ENCODE measurements at regions not wholly inside any gene's neighbourhood (a gene's known extent, or its start where the extent isn't known, plus 50 kb on each side); places are given as distances from the start of the nearest gene placed in this dataset.

GRCh38 chr12:111224186-111225066, 144.5 kb downstream of the PHETA1 start:
- DNase-seq (ENCODE audit: low read depth in 2 of 2, low spot score in 1 of 2) = no peak

GRCh38 chr12:111222523-111222922, 146.4 kb downstream of the PHETA1 start:
- DNase-seq (ENCODE audit: low read depth in 2 of 2, low spot score in 1 of 2) = no peak

- DNase-seq (ENCODE audit: low read depth in 2 of 2, low spot score in 1 of 2) = no peak
Observed at GRCh38 chr12:111222027-111222414, 146.9 kb downstream of the PHETA1 start.

- DNase-seq (ENCODE audit: low read depth in 2 of 2, low spot score in 1 of 2) = no peak
Observed at GRCh38 chr12:111221062-111222026, 147.6 kb downstream of the PHETA1 start.

GRCh38 chr12:111220363-111220762, 148.5 kb downstream of the PHETA1 start:
- no peak for DNase-seq (ENCODE audit: low read depth in 2 of 2, low spot score in 1 of 2)

- DNase-seq (ENCODE audit: low read depth in 2 of 2, low spot score in 1 of 2) = no peak
Observed at GRCh38 chr12:111219440-111219839, 149.5 kb downstream of the PHETA1 start.

GRCh38 chr12:111218499-111218898, 150.4 kb downstream of the PHETA1 start:
- no peak for DNase-seq (ENCODE audit: low read depth in 2 of 2, low spot score in 1 of 2)

GRCh38 chr12:111216387-111217159, 152.3 kb downstream of the PHETA1 start:
- no peak for DNase-seq (ENCODE audit: low read depth in 2 of 2, low spot score in 1 of 2)

GRCh38 chr12:111215881-111216280, 153.0 kb downstream of the PHETA1 start:
- no peak for DNase-seq (ENCODE audit: low read depth in 2 of 2, low spot score in 1 of 2)

GRCh38 chr12:111214401-111214800, 154.5 kb downstream of the PHETA1 start:
- no peak for DNase-seq (ENCODE audit: low read depth in 2 of 2, low spot score in 1 of 2)

- no peak for DNase-seq (ENCODE audit: low read depth in 2 of 2, low spot score in 1 of 2)
Observed at GRCh38 chr12:111213561-111213960, 155.3 kb downstream of the PHETA1 start.

GRCh38 chr12:111212814-111213456, 156.0 kb downstream of the PHETA1 start:
- DNase-seq (ENCODE audit: low read depth in 2 of 2, low spot score in 1 of 2) = no peak

- DNase-seq (ENCODE audit: low read depth in 2 of 2, low spot score in 1 of 2) = no peak
Observed at GRCh38 chr12:111211910-111212757, 156.8 kb downstream of the PHETA1 start.

- DNase-seq (ENCODE audit: low read depth in 2 of 2, low spot score in 1 of 2) = no peak
Observed at GRCh38 chr12:111209811-111210210, 159.1 kb downstream of the PHETA1 start.

- DNase-seq (ENCODE audit: low read depth in 2 of 2, low spot score in 1 of 2) = no peak
Observed at GRCh38 chr12:111207761-111208160, 161.1 kb downstream of the PHETA1 start.

- no peak for DNase-seq (ENCODE audit: low read depth in 2 of 2, low spot score in 1 of 2)
Observed at GRCh38 chr12:111204788-111205241, 164.1 kb downstream of the PHETA1 start.

GRCh38 chr12:111203969-111204368, 164.9 kb downstream of the PHETA1 start:
- no peak for DNase-seq (ENCODE audit: low read depth in 2 of 2, low spot score in 1 of 2)

- DNase-seq (ENCODE audit: low read depth in 2 of 2, low spot score in 1 of 2) = no peak
Observed at GRCh38 chr12:111203446-111203845, 165.4 kb downstream of the PHETA1 start.

- no peak for DNase-seq (ENCODE audit: low read depth in 2 of 2, low spot score in 1 of 2)
Observed at GRCh38 chr12:111202237-111202915, 166.5 kb downstream of the PHETA1 start.

Data from stimulated activated CD8-positive, alpha-beta memory T cell treated with anti-CD3 and anti-CD28 coated beads, Interleukin-4, amount 100 ng/mL, for 1 hour (primary cell).